ENCODE measurements at regions not wholly inside any gene's neighbourhood (a gene's known extent, or its start where the extent isn't known, plus 50 kb on each side); places are given as distances from the start of the nearest gene placed in this dataset.

- no peak for TF ChIP-seq CTBP1 (IDR thresholded peaks at IDR 0.05; ENCODE audit: borderline replicate concordance)
- no peak for TF ChIP-seq PKNOX1 (IDR thresholded peaks at IDR 0.05)
- TF ChIP-seq NFRKB (IDR thresholded peaks at IDR 0.05) = no peak
- TF ChIP-seq FOXM1 (IDR thresholded peaks at IDR 0.05; ENCODE audit: borderline replicate concordance) = no peak
- TF ChIP-seq ZNF384 (IDR thresholded peaks at IDR 0.05) = no peak
- TF ChIP-seq SP1 (IDR thresholded peaks at IDR 0.05) = no peak
- TF ChIP-seq LEF1 (IDR thresholded peaks at IDR 0.05; ENCODE audit: borderline replicate concordance) = no peak
- TF ChIP-seq FOXK2 (IDR thresholded peaks at IDR 0.05) = no peak
- TF ChIP-seq BHLHE40 (IDR thresholded peaks at IDR 0.05; ENCODE audit: borderline replicate concordance) = no peak
- no peak for TF ChIP-seq TARDBP (IDR thresholded peaks at IDR 0.05)
- TF ChIP-seq HDGF (IDR thresholded peaks at IDR 0.05; ENCODE audit: borderline replicate concordance) = no peak
- TF ChIP-seq FOXA1 (IDR thresholded peaks at IDR 0.05) = no peak
These were observed 325.9 kb upstream of the EPHA7 start for GRCh38 chr6:93745306-93745705.
